OCI-M1 (cell line): ENCODE measurements at regions not wholly inside any gene's neighbourhood (a gene's known extent, or its start where the extent isn't known, plus 50 kb on each side); places are given as distances from the start of the nearest gene placed in this dataset.

ENCODE experiments used
- DNase-seq: peaks from one replicate; lab custom pipeline; 2025; lab: John Stamatoyannopoulos, UW

DNA sequence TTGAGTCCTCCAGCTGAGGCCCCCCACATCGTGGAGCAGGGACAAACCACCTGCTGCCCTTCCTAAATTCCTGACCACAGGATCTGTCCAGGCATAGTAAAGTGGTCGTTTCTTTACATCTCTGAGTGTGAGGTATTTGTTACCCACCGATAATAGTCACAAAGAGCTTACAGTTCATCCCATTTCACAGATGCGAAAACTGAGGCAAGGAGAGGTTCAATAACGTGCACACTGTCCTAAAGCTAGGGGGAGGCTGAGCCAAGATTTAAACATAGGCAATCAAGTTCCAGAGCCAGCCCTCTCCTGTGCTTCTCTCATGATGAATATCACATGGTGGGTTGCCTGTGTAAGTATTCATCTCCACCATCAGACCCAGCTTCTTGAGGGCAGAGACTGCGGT lies 135.4 kb downstream of the CCT6B start:
- DNase-seq: no peak

DNA sequence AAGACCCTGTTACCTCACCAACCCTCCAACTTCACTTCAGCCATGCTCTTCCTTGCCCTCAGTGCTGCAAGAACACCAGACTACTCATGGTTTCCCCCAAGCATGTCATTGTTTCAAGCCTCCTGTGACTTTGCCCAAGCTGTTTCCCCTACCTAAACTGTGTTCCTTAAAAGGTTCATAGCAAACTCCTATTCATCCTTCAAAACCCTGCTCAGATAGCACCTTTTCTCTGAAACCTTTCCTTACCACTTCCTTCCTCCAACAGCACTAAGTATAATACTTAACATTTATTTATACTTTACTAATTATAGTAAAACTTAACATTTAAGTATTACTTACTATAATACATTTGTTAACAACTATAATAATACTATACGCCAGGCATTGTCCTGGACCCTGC lies 136.2 kb downstream of the CCT6B start:
- DNase-seq: no peak

DNA sequence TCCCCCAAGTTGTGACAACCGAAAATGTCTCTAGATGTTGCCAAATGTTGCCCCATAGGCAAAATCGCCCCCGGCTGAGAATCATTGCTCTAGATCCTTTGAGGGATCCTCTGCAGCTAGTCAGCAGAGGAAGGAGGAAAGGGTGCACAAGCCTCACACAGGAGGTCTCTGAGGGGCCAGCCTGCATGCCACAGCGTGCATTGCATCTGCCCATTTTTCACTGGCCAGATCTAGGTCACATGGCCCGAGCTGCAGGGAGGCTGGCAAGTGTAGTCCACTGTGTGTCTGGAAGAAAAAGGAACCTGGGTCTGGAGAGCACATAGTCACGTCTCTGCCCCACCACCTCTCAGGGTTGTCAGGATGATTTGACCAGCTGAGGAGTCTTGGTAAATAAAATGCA lies 138.2 kb downstream of the CCT6B start:
- no peak for DNase-seq

DNA sequence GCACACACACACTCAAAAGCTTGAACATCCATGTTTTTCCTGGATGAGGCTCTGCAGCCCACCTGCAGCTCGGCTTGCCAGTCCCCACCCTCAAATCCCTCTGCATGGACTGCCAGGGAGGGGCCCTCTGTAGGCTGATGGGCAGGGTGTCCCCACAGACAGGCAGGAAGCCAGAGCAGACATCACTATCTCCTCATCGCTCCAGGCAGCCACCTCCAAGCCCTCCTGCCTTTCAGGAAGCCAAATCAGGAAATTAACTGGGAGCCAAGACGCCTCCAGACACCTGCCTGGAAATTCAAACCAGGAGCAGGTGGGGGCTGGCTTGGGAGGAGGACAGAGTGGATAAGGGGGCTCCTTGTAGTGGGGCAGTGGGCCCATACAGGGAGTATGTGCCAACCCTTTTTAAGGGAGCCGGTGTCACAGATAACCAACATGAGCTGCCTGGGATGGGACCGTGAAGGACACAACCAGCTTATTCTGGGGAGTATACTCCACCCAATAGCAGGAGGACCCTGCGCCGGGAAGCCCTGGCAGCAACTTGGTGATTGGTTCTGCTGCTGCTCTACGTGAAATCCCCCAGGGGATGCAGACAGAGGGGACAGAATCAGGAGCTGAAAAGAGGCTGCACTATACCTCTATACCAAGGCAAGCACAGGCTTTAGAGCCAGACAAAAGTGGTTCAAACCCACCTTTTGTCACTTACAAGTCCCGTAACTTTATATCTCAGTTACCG lies 139.1 kb downstream of the CCT6B start:
- DNase-seq: no peak

DNA sequence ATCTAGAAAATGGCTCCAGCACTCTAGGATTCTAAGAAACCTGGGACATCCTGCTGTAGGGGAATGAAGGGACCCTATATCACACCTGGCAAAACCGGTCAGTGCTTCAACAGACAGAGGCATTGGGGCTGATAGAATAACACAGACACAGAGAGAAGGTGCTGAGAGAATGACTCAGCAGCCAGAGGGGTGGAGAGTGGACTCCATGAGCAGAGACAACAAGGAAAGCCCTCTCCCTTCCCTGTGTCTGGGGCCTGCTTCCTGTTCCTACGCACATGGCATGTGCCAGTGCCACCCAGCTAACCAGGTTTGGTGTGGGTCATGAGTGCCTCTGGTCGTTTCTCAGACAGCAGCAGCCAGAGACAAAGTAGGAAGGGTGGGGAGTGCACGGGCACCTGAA lies 140.3 kb downstream of the CCT6B start:
- DNase-seq: no peak

DNA sequence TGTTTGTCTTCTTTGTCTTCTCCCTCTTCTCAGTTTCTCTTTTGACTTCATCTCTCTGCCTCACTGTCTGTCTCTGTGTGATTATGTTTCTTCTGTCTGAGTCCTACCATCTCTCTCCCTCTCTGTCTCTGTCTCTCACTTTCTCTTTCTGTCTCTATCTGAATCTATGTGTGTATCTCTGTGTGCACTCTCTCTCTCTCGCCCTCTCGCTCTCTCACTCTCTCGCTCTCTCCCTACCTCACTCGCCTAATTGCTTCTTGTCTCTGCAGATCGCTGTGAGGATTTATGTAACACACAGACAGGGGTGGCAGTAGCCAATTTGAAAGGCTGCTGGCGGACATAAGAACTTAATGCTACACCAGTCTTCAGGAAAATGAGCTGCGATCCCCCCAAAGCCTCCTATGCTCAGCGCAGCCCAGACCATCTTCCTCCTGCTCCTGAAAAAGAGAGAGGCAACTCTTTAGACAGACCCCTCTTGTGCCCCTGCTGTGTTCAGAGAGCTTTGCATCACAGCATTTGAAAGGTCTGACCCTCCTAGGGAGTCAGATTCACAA lies 140.9 kb downstream of the CCT6B start:
- no peak for DNase-seq

DNA sequence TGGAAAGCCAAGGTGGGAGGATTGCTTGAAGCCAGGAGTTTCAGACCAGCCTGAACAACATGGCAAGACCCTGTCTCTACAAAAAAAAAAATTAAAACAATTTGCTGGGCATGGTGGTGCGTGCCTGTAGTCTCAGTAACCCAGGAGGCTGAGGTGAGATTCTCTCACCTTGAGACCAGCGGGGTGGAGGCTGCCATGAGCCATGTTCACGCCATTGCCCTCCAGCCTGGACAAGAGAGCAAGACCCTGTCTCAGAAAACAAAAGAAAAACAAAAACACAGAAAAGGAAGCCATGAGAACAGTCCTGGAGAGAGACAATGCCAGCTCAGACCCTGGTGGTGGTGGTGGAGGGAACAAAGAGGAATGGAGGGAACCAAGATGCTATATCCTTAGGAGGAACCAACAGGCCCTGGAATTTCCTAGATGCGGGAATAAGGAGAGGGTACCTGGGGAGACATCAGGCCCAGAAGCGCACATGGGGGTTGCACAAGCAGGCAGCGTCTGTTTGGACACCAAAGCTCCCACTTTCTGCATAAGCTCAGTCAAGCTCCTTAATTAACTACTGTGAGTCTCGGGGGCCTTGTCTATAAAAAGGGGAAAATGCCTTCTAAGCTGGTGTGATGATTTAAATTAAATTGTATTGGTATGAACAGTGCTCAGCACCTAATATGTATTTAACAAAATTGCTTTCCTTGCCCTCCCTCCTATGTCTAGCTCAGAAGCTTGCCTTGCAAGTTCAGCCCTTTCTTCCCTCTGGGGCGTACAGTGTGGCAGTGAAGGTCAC lies 143.8 kb downstream of the CCT6B start:
- DNase-seq: no peak

DNA sequence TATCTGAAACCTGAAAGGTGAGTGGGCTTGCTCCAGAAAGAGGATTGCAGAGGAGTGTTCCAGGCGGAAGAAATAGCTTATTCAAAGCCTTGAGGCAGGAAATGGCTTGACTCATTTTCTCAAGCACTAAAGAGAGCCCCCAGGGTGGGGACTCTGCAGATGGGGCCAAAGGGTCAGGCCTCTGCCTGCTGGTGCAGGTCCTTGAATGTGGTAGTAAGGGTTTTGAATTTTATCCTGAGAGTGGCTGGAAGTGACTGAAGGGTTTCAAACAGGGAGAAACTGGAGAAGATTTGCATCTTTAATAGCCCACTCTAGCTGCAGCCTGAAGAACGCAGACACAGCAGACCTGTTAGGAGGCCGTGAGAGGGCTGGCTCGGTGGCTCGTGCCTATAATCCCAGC lies 144.4 kb downstream of the CCT6B start:
- DNase-seq: no peak

DNA sequence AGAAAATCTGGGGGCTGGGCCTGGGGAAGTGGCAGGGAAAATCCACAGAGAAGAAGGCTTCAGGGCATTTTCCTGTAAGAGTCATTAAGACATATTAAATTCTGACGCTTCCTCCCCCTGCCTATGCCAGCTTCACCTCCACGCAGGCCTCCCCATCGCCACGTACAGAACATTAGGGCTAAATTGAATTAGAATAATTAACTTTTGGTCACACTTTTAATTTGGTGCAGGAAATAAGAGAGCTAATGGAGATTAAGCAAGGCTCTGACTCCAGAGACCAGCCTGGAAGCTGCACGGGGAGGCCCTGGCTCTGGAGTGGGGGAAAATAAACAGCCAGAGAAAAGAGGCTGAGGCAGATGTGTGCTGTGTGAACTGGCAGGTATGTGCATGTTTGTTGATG lies 148.0 kb downstream of the CCT6B start:
- DNase-seq: no peak

DNA sequence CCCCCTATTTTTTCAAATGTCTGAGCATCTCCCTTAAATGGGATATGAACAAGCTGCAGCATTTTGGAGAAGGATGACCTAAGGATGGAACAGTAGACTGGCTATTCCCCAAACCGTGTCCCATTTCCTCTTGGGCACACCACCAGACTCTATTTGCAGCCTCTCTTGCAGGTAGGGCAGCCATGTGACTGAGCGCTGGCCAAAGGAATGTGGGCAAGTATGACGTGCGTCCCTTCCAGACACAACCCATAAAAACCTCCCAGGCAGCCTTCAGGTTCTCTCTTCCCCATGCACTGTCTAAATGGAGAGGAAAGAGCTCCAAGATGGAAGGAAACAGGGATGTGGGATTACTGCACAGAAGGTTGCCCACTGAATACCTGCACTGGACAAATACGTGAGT lies 149.7 kb downstream of the CCT6B start:
- no peak for DNase-seq

DNA sequence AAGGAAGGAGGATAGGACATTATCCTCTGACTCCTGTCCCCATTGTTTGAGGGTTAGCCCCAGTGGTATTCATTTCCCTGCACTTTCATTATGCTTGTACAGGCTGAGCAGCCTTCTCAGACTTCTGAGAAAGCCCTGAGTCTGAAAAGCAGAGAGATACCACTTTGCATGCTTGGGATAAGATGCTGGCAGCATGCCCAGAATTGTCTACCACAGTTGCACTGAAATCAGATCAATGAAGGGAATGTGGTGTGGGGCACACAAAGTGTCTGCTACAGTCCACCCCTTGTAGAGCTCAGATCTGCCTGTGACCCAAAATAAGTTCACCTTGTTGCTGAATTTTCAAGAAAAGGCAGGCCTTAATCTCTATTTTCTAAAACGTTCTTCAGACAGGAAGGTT lies 160.6 kb downstream of the CCT6B start:
- peak; percentile 34 for DNase-seq

DNA sequence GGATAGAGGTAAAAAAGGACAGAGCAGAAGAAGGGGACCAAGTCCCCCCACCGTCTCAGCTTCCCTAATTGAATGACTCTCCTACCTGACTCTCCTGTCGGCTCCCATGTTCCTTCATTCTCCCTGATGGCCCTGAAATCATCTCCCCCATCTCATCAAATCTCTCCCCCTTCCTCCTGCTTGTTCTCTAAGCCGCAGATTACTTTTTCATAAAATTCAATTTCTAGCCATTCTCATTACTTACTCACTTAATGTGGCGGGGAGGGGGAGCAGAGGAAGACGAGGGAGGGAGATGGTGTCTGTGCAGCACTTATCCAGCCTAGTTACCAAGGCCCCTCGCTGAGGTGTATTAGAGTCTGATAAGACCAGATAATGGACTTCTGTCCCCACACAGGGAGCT lies 161.5 kb downstream of the CCT6B start:
- DNase-seq: no peak

DNA sequence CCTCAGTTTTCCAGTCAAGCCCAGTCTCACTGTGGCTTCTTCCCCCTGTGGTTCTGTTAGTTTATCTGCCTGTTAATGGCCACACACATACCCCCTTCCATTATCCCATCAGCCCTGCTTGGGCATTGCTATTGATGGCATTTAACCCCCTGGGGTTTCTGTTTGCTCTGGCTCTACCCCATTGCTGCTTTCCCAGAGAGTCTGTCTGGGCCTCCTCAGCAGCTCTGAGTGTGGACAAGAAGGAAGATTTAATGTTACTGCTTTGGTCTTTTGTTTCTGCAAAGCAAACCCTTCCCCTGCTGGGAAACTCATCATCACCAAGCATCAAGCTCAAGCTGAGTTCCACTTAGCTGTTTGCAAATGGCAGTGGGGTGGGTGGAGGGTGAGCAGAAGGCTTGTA lies 162.7 kb downstream of the CCT6B start:
- DNase-seq: no peak

DNA sequence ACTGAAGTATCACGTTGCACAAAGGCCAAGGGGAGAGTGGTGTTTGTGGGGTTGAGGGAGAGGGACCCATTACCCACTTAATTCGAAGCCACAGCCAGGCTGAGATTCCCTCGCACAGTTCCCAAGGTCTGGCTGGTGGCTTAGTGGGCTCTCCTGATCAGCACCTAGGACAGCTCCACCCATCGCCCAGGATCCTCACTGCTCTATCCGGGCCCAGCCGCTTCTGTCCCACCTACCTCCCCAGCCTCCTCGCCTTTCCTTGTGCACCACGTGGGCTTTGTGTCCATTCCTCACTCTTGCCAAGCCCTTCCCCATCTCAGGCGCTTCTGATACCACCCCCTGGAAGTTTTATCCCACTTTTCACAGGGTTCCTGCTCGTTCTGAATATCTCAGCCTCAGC lies 163.5 kb downstream of the CCT6B start:
- peak; percentile 39 for DNase-seq

DNA sequence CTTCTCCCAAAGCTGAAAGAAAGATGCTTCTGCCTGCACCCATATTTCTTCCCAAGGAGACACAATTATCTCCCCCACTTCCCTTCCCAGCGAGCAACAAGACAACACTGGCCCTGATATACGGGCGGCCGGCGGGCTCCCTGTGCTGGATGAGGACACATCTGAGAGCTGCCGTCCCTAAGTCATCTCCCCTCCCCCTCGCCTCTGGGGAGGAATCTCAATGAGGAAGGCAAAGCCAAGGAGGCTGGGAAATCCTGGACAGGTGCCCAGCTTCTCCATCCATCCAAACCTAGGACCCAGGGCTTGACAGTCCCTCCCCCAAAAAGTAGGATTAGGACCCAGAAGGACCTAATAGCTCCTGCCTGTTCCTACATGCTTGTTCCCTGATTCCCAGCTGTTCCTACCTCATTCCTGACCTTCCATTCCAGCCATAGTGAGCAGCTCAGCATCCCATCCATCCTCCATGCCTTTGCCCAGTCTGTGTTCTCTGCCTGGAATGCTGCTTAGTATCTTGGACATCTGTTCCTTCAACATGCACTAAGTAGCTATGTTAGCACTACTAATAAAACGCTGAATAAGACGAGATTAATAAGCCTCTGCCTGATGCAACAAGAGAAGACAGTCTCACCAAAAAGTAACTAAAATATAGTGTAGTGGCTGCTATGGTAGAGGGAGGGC lies 167.9 kb downstream of the CCT6B start:
- no peak for DNase-seq

DNA sequence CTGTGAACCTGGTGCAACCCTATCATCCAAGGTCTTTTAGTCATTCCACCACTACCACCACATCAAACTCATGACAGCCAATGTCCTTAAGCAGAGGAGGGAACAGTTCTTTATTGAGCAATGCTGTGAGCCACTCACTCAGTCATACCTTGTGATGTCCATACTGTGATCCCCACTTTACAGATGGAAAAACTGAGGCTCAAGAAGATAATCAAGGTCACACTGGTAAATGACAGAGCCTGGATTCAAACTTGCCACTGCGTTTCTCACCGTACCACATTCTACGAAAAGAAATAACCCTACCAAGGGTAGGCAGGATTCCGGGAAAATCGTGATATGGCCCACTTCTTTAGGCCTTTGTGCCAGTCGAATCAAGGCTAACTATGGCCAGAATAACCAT lies 172.6 kb downstream of the CCT6B start:
- DNase-seq: no peak

DNA sequence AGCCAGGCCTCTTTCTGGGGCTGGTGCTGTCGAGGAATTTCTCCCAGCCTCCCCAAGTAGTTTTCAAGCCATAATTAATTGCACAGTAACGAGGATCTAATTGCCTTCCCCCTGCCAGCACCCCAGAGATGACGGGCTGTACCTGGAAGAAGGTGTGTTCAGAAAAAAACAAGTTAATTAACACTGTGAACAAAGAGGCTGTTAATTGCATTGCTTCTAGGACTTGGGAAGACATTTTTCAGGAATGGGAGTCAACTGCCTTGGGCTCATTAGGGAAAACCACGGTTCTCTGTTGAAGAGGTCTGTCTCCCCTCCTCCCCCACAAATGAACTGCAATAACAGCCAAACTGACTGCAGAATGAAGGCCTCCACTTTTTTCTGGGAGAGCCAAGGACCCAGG lies 176.7 kb downstream of the CCT6B start:
- DNase-seq: no peak

DNA sequence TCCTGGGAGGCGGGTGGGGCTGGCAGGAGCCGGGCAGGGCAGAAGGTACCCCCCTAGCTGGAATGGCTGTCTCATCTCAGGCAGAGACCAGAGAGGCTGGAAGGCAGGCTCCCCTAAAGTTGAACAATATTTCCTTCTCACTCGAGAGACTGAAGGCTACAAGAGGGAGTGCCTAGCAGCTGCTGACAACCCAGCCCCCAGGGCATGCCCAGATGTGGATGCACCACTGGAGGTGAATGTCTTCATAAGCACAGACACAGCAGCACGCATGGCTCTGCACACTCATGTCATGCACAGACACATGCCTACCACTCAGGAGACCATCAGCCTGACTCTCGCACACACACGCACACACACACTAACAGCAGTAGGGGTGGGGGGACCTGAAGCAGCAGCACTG lies 179.0 kb downstream of the CCT6B start:
- no peak for DNase-seq

DNA sequence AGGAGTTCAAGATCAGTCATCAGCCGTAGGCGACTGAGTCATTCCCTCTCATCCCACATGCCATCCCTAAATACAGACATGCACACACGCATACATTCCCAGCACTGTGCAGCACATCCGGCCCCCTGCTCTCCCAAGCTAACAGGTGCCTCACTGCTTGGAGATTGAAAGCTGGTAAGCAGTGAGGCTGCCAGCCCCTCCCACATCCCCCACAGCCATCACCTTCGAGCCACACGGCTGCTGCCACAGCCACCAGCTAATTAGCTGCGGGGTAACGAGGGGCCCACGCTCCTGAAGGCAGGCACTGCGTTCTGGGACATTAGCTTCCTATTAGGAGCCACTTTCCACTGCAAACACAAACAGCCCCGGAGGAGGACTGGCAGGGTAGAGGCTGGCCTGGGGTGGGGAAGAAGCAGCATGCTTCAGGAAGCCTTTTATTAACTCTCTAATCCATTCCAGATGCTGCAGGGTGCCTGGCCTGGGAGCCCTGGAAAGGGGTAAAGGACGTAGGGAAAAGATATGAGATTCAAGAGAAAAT lies 179.6 kb downstream of the CCT6B start:
- DNase-seq: no peak

DNA sequence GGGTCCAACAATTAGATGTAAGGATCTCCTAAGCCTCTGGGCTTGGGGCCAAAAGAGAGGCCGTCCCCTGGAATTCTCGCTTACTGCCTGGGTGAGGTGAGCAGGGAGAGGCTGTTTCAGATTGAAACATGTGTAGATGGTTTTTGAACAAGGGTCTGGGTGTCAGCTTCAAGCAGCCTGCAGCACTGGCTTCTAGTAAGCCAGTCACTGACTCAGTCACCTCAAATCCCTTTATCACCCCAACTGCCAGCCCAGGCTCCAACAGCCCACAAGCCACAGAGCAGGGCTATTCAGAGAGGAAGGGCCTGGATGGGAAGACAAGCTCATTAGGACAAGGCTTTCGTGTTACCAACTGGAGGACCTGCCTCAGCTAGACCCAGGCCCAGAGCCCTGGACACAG lies 180.2 kb downstream of the CCT6B start:
- no peak for DNase-seq

DNA sequence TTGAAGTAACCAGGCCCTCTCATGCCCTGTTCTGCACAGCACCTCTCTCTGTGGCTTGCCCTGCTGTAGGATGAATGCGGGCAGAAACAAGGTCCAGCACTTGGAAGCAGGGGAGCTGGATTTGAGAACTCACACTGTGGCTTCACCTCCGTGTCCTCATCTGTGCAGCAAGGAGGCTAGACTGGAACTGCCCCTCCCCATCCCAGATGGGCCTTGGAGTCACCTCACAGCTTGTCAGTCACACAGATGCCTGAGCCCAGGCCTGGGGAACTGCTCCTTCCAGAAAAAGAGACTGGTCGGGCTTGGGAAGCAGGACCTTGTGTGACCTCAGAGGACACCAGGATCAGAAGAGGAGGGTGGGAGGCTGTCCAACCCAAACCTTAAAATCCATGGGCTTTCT lies 180.8 kb downstream of the CCT6B start:
- DNase-seq: no peak
